ENCODE measurements at regions not wholly inside any gene's neighbourhood (a gene's known extent, or its start where the extent isn't known, plus 50 kb on each side); places are given as distances from the start of the nearest gene placed in this dataset.

DNA sequence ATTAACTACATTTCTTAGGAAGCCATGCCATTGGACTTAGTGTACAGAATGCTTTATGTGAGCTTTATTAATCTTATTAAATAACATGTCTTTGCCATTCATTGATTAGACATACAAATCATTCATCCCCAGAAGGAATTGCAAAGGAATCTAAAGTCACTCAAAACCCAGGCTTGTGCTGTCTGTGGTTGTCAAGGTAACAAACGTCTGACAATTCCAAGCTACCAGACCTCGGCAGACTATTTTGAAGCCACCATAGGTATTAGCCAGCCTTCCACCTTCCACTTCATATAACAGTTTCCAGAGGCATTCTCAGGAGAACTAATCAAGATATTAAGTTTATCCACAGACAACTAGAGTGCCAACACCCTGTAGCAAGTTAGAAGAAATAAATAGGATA, 135.2 kb upstream of the TUSC1 start:
- TF ChIP-seq, protein P1, sequence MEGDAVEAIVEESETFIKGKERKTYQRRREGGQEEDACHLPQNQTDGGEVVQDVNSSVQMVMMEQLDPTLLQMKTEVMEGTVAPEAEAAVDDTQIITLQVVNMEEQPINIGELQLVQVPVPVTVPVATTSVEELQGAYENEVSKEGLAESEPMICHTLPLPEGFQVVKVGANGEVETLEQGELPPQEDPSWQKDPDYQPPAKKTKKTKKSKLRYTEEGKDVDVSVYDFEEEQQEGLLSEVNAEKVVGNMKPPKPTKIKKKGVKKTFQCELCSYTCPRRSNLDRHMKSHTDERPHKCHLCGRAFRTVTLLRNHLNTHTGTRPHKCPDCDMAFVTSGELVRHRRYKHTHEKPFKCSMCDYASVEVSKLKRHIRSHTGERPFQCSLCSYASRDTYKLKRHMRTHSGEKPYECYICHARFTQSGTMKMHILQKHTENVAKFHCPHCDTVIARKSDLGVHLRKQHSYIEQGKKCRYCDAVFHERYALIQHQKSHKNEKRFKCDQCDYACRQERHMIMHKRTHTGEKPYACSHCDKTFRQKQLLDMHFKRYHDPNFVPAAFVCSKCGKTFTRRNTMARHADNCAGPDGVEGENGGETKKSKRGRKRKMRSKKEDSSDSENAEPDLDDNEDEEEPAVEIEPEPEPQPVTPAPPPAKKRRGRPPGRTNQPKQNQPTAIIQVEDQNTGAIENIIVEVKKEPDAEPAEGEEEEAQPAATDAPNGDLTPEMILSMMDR (IDR thresholded peaks at IDR 0.05; ENCODE audit: insufficient read depth, low read length) = no peak
- no peak for TF ChIP-seq POLR2AphosphoS5 (IDR thresholded peaks at IDR 0.05; ENCODE audit: low read depth)
